CD4-positive, alpha-beta T cell (primary cell): ENCODE measurements at regions not wholly inside any gene's neighbourhood (a gene's known extent, or its start where the extent isn't known, plus 50 kb on each side); places are given as distances from the start of the nearest gene placed in this dataset.

ENCODE experiments used
- ATAC-seq: fragments of 200-7000 bp; cut with Tn5 transposase; one replicate; pipeline ENCODE4 v1.10.0; 2022; ENCODE audit warnings: mild to moderate bottlenecking; ENCODE audit not compliant: poor library complexity
- CTCF ChIA-PET: fragments of 350-600 bp; sonication (Branson Sonifier 250); formaldehyde crosslinking; loops from one replicate; lab custom pipeline; 2021; ENCODE audit warnings: antibody characterized with exemption, inconsistent platforms; lab: Charles Lee
- POLR2A ChIA-PET: fragments of 350-600 bp; sonication (Branson Sonifier 250); formaldehyde crosslinking; loops from one replicate; lab custom pipeline; 2021; ENCODE audit warnings: antibody characterized with exemption, inconsistent platforms; lab: Charles Lee
- DNase-seq, 14 experiments: peaks; one replicate each; pipeline ENCODE4 v3.0.0-alpha.2; 2013 to 2020; ENCODE audit warnings: mixed read lengths in 2 of 14
- H3K27ac ChIP-seq, 2 donors: one replicate each; pipeline versions ENCODE4 v1.5.1 to v1.7.0; 2013; ENCODE audit warnings: low read length in 2 of 2, low read depth in 1 of 2, mild to moderate bottlenecking in 1 of 2
- H3K27me3 ChIP-seq, 2 experiments: 1 replicate in 1 of 2; 2 replicates in 1 of 2; pipeline versions ENCODE4 v1.6.1 to v1.7.0; 2013; ENCODE audit warnings: low read length in 2 of 2, control low read depth in 1 of 2, mild to moderate bottlenecking in 1 of 2, moderate library complexity in 1 of 2; ENCODE audit not compliant: insufficient read depth in 2 of 2, control insufficient read depth in 1 of 2
- H3K36me3 ChIP-seq: one replicate; pipeline ENCODE4 v1.6.1; 2013; ENCODE audit warnings: low read length, control low read depth; ENCODE audit not compliant: insufficient read depth
- H3K4me1 ChIP-seq: one replicate; pipeline ENCODE4 v1.6.1; 2013; ENCODE audit warnings: low read length, control low read depth; ENCODE audit not compliant: insufficient read depth
- H3K4me3 ChIP-seq: one replicate; pipeline ENCODE4 v1.5.1; 2013; ENCODE audit warnings: mild to moderate bottlenecking, low read length, moderate library complexity
- H3K9me3 ChIP-seq, 2 experiments: 1 replicate in 1 of 2; 2 replicates in 1 of 2; pipeline versions ENCODE4 v1.6.1 to v1.7.0; 2013; ENCODE audit warnings: low read length in 2 of 2, mild to moderate bottlenecking in 2 of 2, control low read depth in 1 of 2, moderate library complexity in 1 of 2; ENCODE audit not compliant: control insufficient read depth in 1 of 2, insufficient read depth in 1 of 2
- H3K27ac Mint-ChIP-seq: one replicate; pipeline ENCODE4 v1.8.0; 2020; ENCODE audit warnings: mixed read lengths
- H3K27me3 Mint-ChIP-seq: one replicate; pipeline ENCODE4 v1.8.0; 2021; ENCODE audit warnings: mixed read lengths
- H3K36me3 Mint-ChIP-seq: one replicate; pipeline ENCODE4 v1.8.0; 2021; ENCODE audit warnings: low read depth, mixed read lengths
- H3K4me1 Mint-ChIP-seq: one replicate; pipeline ENCODE4 v1.8.0; 2021; ENCODE audit warnings: low read depth, mixed read lengths
- H3K4me3 Mint-ChIP-seq: one replicate; pipeline ENCODE4 v1.8.0; 2020; ENCODE audit warnings: mild to moderate bottlenecking, mixed read lengths
- H3K9me3 Mint-ChIP-seq: one replicate; pipeline ENCODE4 v1.8.0; 2020; ENCODE audit warnings: mixed read lengths
- CTCF ChIP-seq: fragments of 200-600 bp; IDR thresholded peaks from one replicate; pipeline ENCODE4 v1.8.0; 2022; ENCODE audit warnings: antibody characterized with exemption, mild to moderate bottlenecking
- intact Hi-C, 2 experiments: fragments of 100-400 bp; cut with DNase I in 1 of 2; cut with micrococcal nuclease in 1 of 2; formaldehyde crosslinking; loops; one replicate each; pipeline versions ENCODE4 v1.15.1 to v1.9.0; 2023 to 2025; cut with DNase I, micrococcal nuclease

GRCh38 chr11:98069861-98070260 lies 950.9 kb upstream of the CNTN5 start:
- Mint-ChIP-seq H3K4me1 (no peaks in the 10 kb centered on the region), H3K4me3 (no peak overlapping the region), H3K36me3 (no peaks in the 10 kb centered on the region), H3K9me3 (peaks cover 3% of the 10 kb centered on the region), H3K27me3 (no peaks in the 10 kb centered on the region), H3K27ac (no peak overlapping the region)
- Histone ChIP-seq H3K27me3 (no peaks in the 10 kb centered on the region), H3K9me3 (peaks cover 0 to 17% of the 10 kb centered on the region in 2 experiments), H3K4me1 (no peaks in the 10 kb centered on the region), H3K27ac (no peak overlapping the region), H3K4me3 (no peak overlapping the region), H3K36me3 (no peaks in the 10 kb centered on the region)
- TF ChIP-seq CTCF: no peak
- ATAC-seq (no peak), DNase-seq (no peak)
- ChIA-PET CTCF (no interaction called here), POLR2A (no interaction called here)
- intact Hi-C loops: loop anchor here in 1 of 2 experiments (10.0 kb wide), 1 partner anchor 55 kb away; no protein-coding TSS in a partner anchor

GRCh38 chr11:98090861-98091505 lies 929.8 kb upstream of the CNTN5 start:
- no peaks in the 10 kb centered on the region for H3K36me3 Mint-ChIP-seq
- Histone ChIP-seq H3K4me1 (no peaks in the 10 kb centered on the region), H3K4me3 (no peak overlapping the region), H3K9me3 (peaks cover 0 to 5% of the 10 kb centered on the region in 2 experiments), H3K27ac (no peak overlapping the region), H3K27me3 (no peaks in the 10 kb centered on the region), H3K36me3 (no peaks in the 10 kb centered on the region)
- H3K4me1 Mint-ChIP-seq: no peaks in the 10 kb centered on the region
- no peak overlapping the region for H3K4me3 Mint-ChIP-seq
- no peak for ATAC-seq
- no peaks in the 10 kb centered on the region for H3K27me3 Mint-ChIP-seq
- intact Hi-C loops: no loop called here
- no peak for DNase-seq
- peaks cover 11% of the 10 kb centered on the region for H3K9me3 Mint-ChIP-seq
- CTCF ChIA-PET: no interaction called here
- TF ChIP-seq CTCF: no peak
- H3K27ac Mint-ChIP-seq: no peak overlapping the region
- POLR2A ChIA-PET: no interaction called here

GRCh38 chr11:98099371-98099770 lies 921.4 kb upstream of the CNTN5 start:
- intact Hi-C loops: no loop called here
- DNase-seq (no peak), ATAC-seq (no peak)
- H3K36me3 ChIP-seq: no peaks in the 10 kb centered on the region
- H3K27ac Mint-ChIP-seq: no peak overlapping the region
- CTCF ChIA-PET: no interaction called here
- no peak overlapping the region for H3K27ac ChIP-seq
- peaks cover 0 to 8% of the 10 kb centered on the region in 2 experiments for H3K9me3 ChIP-seq
- H3K27me3 Mint-ChIP-seq: no peaks in the 10 kb centered on the region
- H3K36me3 Mint-ChIP-seq: no peaks in the 10 kb centered on the region
- no peak overlapping the region for H3K4me3 Mint-ChIP-seq
- no peak overlapping the region for H3K4me3 ChIP-seq
- POLR2A ChIA-PET: no interaction called here
- no peak for TF ChIP-seq CTCF
- no peaks in the 10 kb centered on the region for H3K27me3 ChIP-seq
- H3K9me3 Mint-ChIP-seq: peaks cover 5% of the 10 kb centered on the region
- no peaks in the 10 kb centered on the region for H3K4me1 ChIP-seq
- H3K4me1 Mint-ChIP-seq: no peaks in the 10 kb centered on the region
